NOMO-1 treated with dmso at 0.1 percent for 144 hours (cell line): ENCODE measurements at regions not wholly inside any gene's neighbourhood (a gene's known extent, or its start where the extent isn't known, plus 50 kb on each side); places are given as distances from the start of the nearest gene placed in this dataset.

Experiments used
- DNase-seq: peaks from one replicate; lab custom pipeline; 2025; ENCODE audit not compliant: unreplicated experiment; lab: John Stamatoyannopoulos, UW

GRCh38 chr18:40524881-40525280 lies 1430.2 kb upstream of the PIK3C3 start:
- no peak for DNase-seq

GRCh38 chr18:40523287-40523686 lies 1431.7 kb upstream of the PIK3C3 start:
- no peak for DNase-seq

- no peak for DNase-seq
Measured at GRCh38 chr18:40501026-40501425, 1454.0 kb upstream of the PIK3C3 start.

GRCh38 chr18:40494603-40495002 lies 1460.4 kb upstream of the PIK3C3 start:
- DNase-seq, result no peak

GRCh38 chr18:40493316-40493715 lies 1461.7 kb upstream of the PIK3C3 start:
- DNase-seq, result no peak

- DNase-seq, result no peak
Measured at GRCh38 chr18:40489301-40489700, 1465.7 kb upstream of the PIK3C3 start.

GRCh38 chr18:40485318-40485717 lies 1469.7 kb upstream of the PIK3C3 start:
- DNase-seq, result no peak

GRCh38 chr18:40473221-40474029 lies 1481.6 kb upstream of the PIK3C3 start:
- no peak for DNase-seq

- DNase-seq, result no peak
Measured at GRCh38 chr18:40470723-40471122, 1484.3 kb upstream of the PIK3C3 start.

GRCh38 chr18:40469851-40470250 lies 1485.2 kb upstream of the PIK3C3 start:
- DNase-seq, result no peak

GRCh38 chr18:40469316-40469715 lies 1485.7 kb upstream of the PIK3C3 start:
- DNase-seq, result no peak

GRCh38 chr18:40464032-40464431 lies 1491.0 kb upstream of the PIK3C3 start:
- no peak for DNase-seq

GRCh38 chr18:40453903-40454302 lies 1501.1 kb upstream of the PIK3C3 start:
- DNase-seq, result no peak

- no peak for DNase-seq
Measured at GRCh38 chr18:40452599-40452998, 1502.4 kb upstream of the PIK3C3 start.

GRCh38 chr18:40450751-40451150 lies 1504.3 kb upstream of the PIK3C3 start:
- DNase-seq, result no peak

GRCh38 chr18:40447820-40448219 lies 1507.2 kb upstream of the PIK3C3 start:
- DNase-seq, result no peak

GRCh38 chr18:40440088-40440487 lies 1514.9 kb upstream of the PIK3C3 start:
- DNase-seq, result no peak

- DNase-seq, result no peak
Measured at GRCh38 chr18:40437517-40437916, 1517.5 kb upstream of the PIK3C3 start.

GRCh38 chr18:40431071-40431985 lies 1523.7 kb upstream of the PIK3C3 start:
- DNase-seq, result no peak

- no peak for DNase-seq
Measured at GRCh38 chr18:40423291-40423690, 1531.7 kb upstream of the PIK3C3 start.

- DNase-seq, result no peak
Measured at GRCh38 chr18:40420675-40421074, 1534.4 kb upstream of the PIK3C3 start.

- DNase-seq, result no peak
Measured at GRCh38 chr18:40417501-40417900, 1537.5 kb upstream of the PIK3C3 start.
